DOHH2 (cell line): ENCODE measurements at regions not wholly inside any gene's neighbourhood (a gene's known extent, or its start where the extent isn't known, plus 50 kb on each side); places are given as distances from the start of the nearest gene placed in this dataset.

Source experiments
- H3F3A ChIP-seq: fragments of 200-600 bp; sonication (generic), shearing (Covaris generic); 2 replicates; pipeline ENCODE4 v1.6.0; 2016; ENCODE audit warnings: antibody characterized with exemption, mild to moderate bottlenecking; ENCODE audit not compliant: control insufficient read depth, insufficient read depth
- H3K27ac ChIP-seq: fragments of 200-600 bp; sonication (generic); 2 replicates; pipeline ENCODE4 v1.5.1; 2014; ENCODE audit warnings: low read depth, mild to moderate bottlenecking, low read length, moderate library complexity
- H3K27me3 ChIP-seq: fragments of 200-600 bp; sonication (generic); 2 replicates; pipeline ENCODE4 v1.6.1; 2014; ENCODE audit warnings: mild to moderate bottlenecking, low read length, mixed read lengths; ENCODE audit not compliant: control insufficient read depth
- H3K36me3 ChIP-seq: fragments of 200-600 bp; sonication (generic); 2 replicates; pipeline ENCODE4 v1.6.1; 2014; ENCODE audit warnings: mild to moderate bottlenecking, low read length, moderate library complexity, mixed read lengths; ENCODE audit not compliant: control insufficient read depth
- H3K4me1 ChIP-seq: fragments of 200-600 bp; sonication (generic); 2 replicates; pipeline ENCODE4 v1.6.1; 2014; ENCODE audit warnings: mild to moderate bottlenecking, low read length, mixed read lengths; ENCODE audit not compliant: control insufficient read depth
- H3K4me2 ChIP-seq: fragments of 200-600 bp; sonication (generic); 2 replicates; pipeline ENCODE4 v1.6.0; 2014; ENCODE audit warnings: mild to moderate bottlenecking, low read length, moderate library complexity
- H3K4me3 ChIP-seq: fragments of 200-600 bp; sonication (generic); 2 replicates; pipeline ENCODE4 v1.5.1; 2014; ENCODE audit warnings: mild to moderate bottlenecking, low read length, mixed read lengths
- H3K79me2 ChIP-seq: fragments of 200-600 bp; sonication (generic); 2 replicates; pipeline ENCODE4 v1.6.1; 2014; ENCODE audit warnings: mild to moderate bottlenecking, low read length, mixed read lengths; ENCODE audit not compliant: control insufficient read depth
- H3K9me2 ChIP-seq: fragments of 200-600 bp; sonication (generic); replicated peaks from 2 replicates; pipeline ENCODE4 v1.6.1; 2014; ENCODE audit warnings: mild to moderate bottlenecking, low read length, mixed read lengths; ENCODE audit not compliant: control insufficient read depth
- H3K9me3 ChIP-seq: fragments of 200-600 bp; sonication (generic); 2 replicates; pipeline ENCODE4 v1.6.1; 2014; ENCODE audit warnings: antibody characterized with exemption, low read length, mixed read lengths; ENCODE audit not compliant: control insufficient read depth, insufficient read depth
- H4K20me1 ChIP-seq: fragments of 200-600 bp; sonication (generic); 2 replicates; pipeline ENCODE4 v1.6.0; 2014; ENCODE audit warnings: low read depth, mild to moderate bottlenecking, antibody characterized with exemption, low read length, moderate library complexity; ENCODE audit not compliant: control insufficient read depth, insufficient read depth
- EZH2phosphoT487 ChIP-seq: fragments of 200-600 bp; sonication (generic); IDR thresholded peaks from 2 replicates; pipeline ENCODE4 v1.6.1; 2017; ENCODE audit warnings: borderline replicate concordance, mild to moderate bottlenecking, antibody characterized with exemption, low read length, moderate library complexity, mixed read lengths
- TF ChIP-seq, protein P1 (sequence below): fragments of 200-600 bp; sonication (generic); IDR thresholded peaks from one replicate; pipeline ENCODE4 v1.5.1; 2014; ENCODE audit warnings: antibody characterized with exemption, mild to moderate bottlenecking, low read depth, low read length; ENCODE audit not compliant: poor library complexity, severe bottlenecking

GRCh38 chr3:117630885-117631284, 921.3 kb downstream of the TUSC7 start:
- Histone ChIP-seq H3K9me3 (no peaks in the 10 kb centered on the region), H3K36me3 (no peaks in the 10 kb centered on the region), H3K27me3 (no peaks in the 10 kb centered on the region), H3K79me2 (no peaks in the 10 kb centered on the region), H3K9me2 (no peaks in the 10 kb centered on the region), H3K4me3 (no peak overlapping the region), H4K20me1 (no peaks in the 10 kb centered on the region), H3K4me2 (no peak overlapping the region), H3K4me1 (no peaks in the 10 kb centered on the region), H3K27ac (no peak overlapping the region), H3F3A (no peaks in the 10 kb centered on the region)
- TF ChIP-seq, protein P1, sequence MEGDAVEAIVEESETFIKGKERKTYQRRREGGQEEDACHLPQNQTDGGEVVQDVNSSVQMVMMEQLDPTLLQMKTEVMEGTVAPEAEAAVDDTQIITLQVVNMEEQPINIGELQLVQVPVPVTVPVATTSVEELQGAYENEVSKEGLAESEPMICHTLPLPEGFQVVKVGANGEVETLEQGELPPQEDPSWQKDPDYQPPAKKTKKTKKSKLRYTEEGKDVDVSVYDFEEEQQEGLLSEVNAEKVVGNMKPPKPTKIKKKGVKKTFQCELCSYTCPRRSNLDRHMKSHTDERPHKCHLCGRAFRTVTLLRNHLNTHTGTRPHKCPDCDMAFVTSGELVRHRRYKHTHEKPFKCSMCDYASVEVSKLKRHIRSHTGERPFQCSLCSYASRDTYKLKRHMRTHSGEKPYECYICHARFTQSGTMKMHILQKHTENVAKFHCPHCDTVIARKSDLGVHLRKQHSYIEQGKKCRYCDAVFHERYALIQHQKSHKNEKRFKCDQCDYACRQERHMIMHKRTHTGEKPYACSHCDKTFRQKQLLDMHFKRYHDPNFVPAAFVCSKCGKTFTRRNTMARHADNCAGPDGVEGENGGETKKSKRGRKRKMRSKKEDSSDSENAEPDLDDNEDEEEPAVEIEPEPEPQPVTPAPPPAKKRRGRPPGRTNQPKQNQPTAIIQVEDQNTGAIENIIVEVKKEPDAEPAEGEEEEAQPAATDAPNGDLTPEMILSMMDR: no peak
- no peak for TF ChIP-seq EZH2phosphoT487

DNA sequence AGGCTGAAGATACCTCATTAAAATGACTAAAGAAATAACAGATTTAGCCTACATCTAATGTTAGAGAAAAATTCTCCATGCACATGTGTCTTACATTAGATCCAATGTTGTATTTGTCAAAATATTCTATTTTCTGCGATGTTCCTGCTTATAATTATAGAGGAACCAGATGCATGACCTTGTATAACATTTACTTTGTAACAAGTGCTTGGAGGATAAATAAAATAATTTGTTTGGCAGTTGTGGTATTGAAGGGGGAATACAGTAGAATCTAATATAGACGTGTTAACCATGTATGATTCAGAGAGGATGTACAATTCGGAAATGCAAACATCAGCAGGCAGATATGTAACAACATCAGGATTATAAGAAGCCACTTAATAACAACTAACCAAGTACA, 922.2 kb downstream of the TUSC7 start:
- no peaks in the 10 kb centered on the region for H3K36me3 ChIP-seq
- H3F3A ChIP-seq: no peaks in the 10 kb centered on the region
- H3K4me3 ChIP-seq: no peak overlapping the region
- no peaks in the 10 kb centered on the region for H3K9me3 ChIP-seq
- H3K9me2 ChIP-seq: no peaks in the 10 kb centered on the region
- H4K20me1 ChIP-seq: no peaks in the 10 kb centered on the region
- no peaks in the 10 kb centered on the region for H3K79me2 ChIP-seq
- no peaks in the 10 kb centered on the region for H3K27me3 ChIP-seq
- no peaks in the 10 kb centered on the region for H3K4me1 ChIP-seq
- TF ChIP-seq, protein P1: no peak
- no peak for TF ChIP-seq EZH2phosphoT487
- H3K27ac ChIP-seq: no peak overlapping the region
- no peak overlapping the region for H3K4me2 ChIP-seq

- Histone ChIP-seq H3K9me2 (no peaks in the 10 kb centered on the region), H3K27me3 (no peaks in the 10 kb centered on the region), H3F3A (no peaks in the 10 kb centered on the region), H3K36me3 (no peaks in the 10 kb centered on the region), H3K4me2 (no peak overlapping the region), H4K20me1 (no peaks in the 10 kb centered on the region), H3K27ac (no peak overlapping the region), H3K9me3 (no peaks in the 10 kb centered on the region), H3K79me2 (no peaks in the 10 kb centered on the region), H3K4me3 (no peak overlapping the region), H3K4me1 (no peaks in the 10 kb centered on the region)
- no peak for TF ChIP-seq EZH2phosphoT487
- TF ChIP-seq, protein P1: no peak
These were observed 922.6 kb downstream of the TUSC7 start for GRCh38 chr3:117632191-117632590.

DNA sequence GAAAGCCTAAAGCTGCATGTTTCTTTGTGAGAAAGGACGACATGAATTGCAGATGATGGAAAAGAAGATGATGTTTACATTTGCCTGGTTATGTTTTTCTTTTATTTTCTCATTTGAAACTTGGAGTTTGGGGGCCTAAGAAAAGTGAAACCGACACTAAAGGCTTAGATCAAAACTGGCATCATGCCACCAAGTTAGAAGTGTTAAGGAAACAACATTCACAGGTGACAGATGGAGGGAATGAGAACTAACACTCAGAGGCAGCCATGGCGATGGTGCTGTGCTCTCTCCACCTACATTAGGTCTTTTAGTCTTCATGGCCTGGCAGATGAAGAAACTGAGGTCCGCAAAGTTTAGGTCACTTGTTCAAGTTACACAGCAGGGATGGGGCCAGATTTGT, 923.6 kb downstream of the TUSC7 start:
- Histone ChIP-seq H3K27me3 (no peaks in the 10 kb centered on the region), H3K27ac (no peak overlapping the region), H3K9me3 (no peaks in the 10 kb centered on the region), H4K20me1 (no peaks in the 10 kb centered on the region), H3K9me2 (no peaks in the 10 kb centered on the region), H3F3A (no peaks in the 10 kb centered on the region), H3K4me3 (no peak overlapping the region), H3K36me3 (no peaks in the 10 kb centered on the region), H3K4me1 (no peaks in the 10 kb centered on the region), H3K79me2 (no peaks in the 10 kb centered on the region), H3K4me2 (no peak overlapping the region)
- TF ChIP-seq, protein P1: no peak
